ENCODE measurements at regions not wholly inside any gene's neighbourhood (a gene's known extent, or its start where the extent isn't known, plus 50 kb on each side); places are given as distances from the start of the nearest gene placed in this dataset.

GRCh38 chr6:17015144-17015543 lies 86.7 kb upstream of the STMND1 start:
- DNase-seq (ENCODE audit: low spot score) (no peak), ATAC-seq (no peak)
- no peak overlapping the region for H3K27ac ChIP-seq (ENCODE audit: low read depth)
- Mint-ChIP-seq H3K9me3 (peaks cover 13% of the 10 kb centered on the region; the same call in 2 of the 3 replicates), H3K36me3 (ENCODE audit: low read depth) (peaks cover 5% of the 10 kb centered on the region; the same call in 2 of the 3 replicates), H3K27me3 (ENCODE audit: insufficient read depth, low read depth, poor library complexity) (peaks cover 3% of the 10 kb centered on the region), H3K4me3 (peak overlapping the region; percentile 56; the same call in 1 of the 3 replicates), H3K27ac (no peak overlapping the region), H3K4me1 (peaks cover 5% of the 10 kb centered on the region)
- H3K36me3 ChIP-seq (ENCODE audit: insufficient read depth) = no peaks in the 10 kb centered on the region
- peaks cover 13% of the 10 kb centered on the region for H3K4me1 ChIP-seq (ENCODE audit: insufficient read depth)
- no peaks in the 10 kb centered on the region for H3K79me2 ChIP-seq (replicated peaks; ENCODE audit: insufficient read depth)
- no peaks in the 10 kb centered on the region for H4K20me1 ChIP-seq (replicated peaks; ENCODE audit: insufficient read depth)
- no peaks in the 10 kb centered on the region for H3F3A ChIP-seq (replicated peaks; ENCODE audit: low read depth)
- TF ChIP-seq REST (IDR thresholded peaks at IDR 0.05; ENCODE audit: unreplicated experiment) = no peak
- TF ChIP-seq CREB1 (CRISPR knock-in tag; IDR thresholded peaks at IDR 0.05; ENCODE audit: low read depth) = no peak
- TF ChIP-seq ZNF114 (CRISPR knock-in tag; IDR thresholded peaks at IDR 0.05) = no peak
- no peak for TF ChIP-seq JUNB (IDR thresholded peaks at IDR 0.05; ENCODE audit: unreplicated experiment)
- H3K4me2 ChIP-seq = no peak overlapping the region
- no peak overlapping the region for H3K4me3 ChIP-seq
- no peaks in the 10 kb centered on the region for H3K27me3 ChIP-seq (ENCODE audit: insufficient read depth)
- H3K9me2 ChIP-seq (ENCODE audit: insufficient read depth) = peaks cover 10% of the 10 kb centered on the region
- no peak overlapping the region for H2AFZ ChIP-seq

- Mint-ChIP-seq H3K4me3 (no peak overlapping the region), H3K27ac (no peak overlapping the region), H3K36me3 (ENCODE audit: low read depth) (peaks cover 5% of the 10 kb centered on the region; the same call in 2 of the 3 replicates), H3K27me3 (ENCODE audit: insufficient read depth, low read depth, poor library complexity) (peaks cover 3% of the 10 kb centered on the region), H3K9me3 (peaks cover 13% of the 10 kb centered on the region; the same call in 2 of the 3 replicates), H3K4me1 (peaks cover 5% of the 10 kb centered on the region)
- Histone ChIP-seq H3K4me3 (no peak overlapping the region), H3K4me2 (no peak overlapping the region), H3K9me2 (ENCODE audit: insufficient read depth) (peaks cover 10% of the 10 kb centered on the region), H3K36me3 (ENCODE audit: insufficient read depth) (no peaks in the 10 kb centered on the region), H2AFZ (no peak overlapping the region), H3K27ac (ENCODE audit: low read depth) (no peak overlapping the region), H3K79me2 (replicated peaks; ENCODE audit: insufficient read depth) (no peaks in the 10 kb centered on the region), H3F3A (replicated peaks; ENCODE audit: low read depth) (no peaks in the 10 kb centered on the region), H3K4me1 (ENCODE audit: insufficient read depth) (peaks cover 13% of the 10 kb centered on the region), H4K20me1 (replicated peaks; ENCODE audit: insufficient read depth) (no peaks in the 10 kb centered on the region), H3K27me3 (ENCODE audit: insufficient read depth) (no peaks in the 10 kb centered on the region)
- ATAC-seq (no peak), DNase-seq (ENCODE audit: low spot score) (no peak)
- TF ChIP-seq CTCF (conservative IDR thresholded peaks at IDR 0.05; ENCODE audit: low read depth in 2 of 2) = no peak
- no peak for TF ChIP-seq ZNF114 (CRISPR knock-in tag; IDR thresholded peaks at IDR 0.05)
- TF ChIP-seq ZNF462 (CRISPR knock-in tag; IDR thresholded peaks at IDR 0.05) = no peak
- no peak for TF ChIP-seq REST (IDR thresholded peaks at IDR 0.05; ENCODE audit: unreplicated experiment)
Observed at GRCh38 chr6:17013701-17014100, 88.1 kb upstream of the STMND1 start.

All from GM23338 (cell line).